GM12878 (cell line): ENCODE measurements at regions not wholly inside any gene's neighbourhood (a gene's known extent, or its start where the extent isn't known, plus 50 kb on each side); places are given as distances from the start of the nearest gene placed in this dataset.

Source experiments
- ATAC-seq: fragments of 200-7000 bp; cut with Tn5 transposase; 3 replicates; pipeline ENCODE4 v1.9.1; 2020; ENCODE audit warnings: mild to moderate bottlenecking, moderate library complexity
- BruUV-seq: library from RNA; stranded (reverse); fragments of 400-500 nt; replicated peaks from 2 replicates; lab custom pipeline; 2021; lab: Mats Ljungman, UMichigan
- CTCF ChIA-PET: fragments of 300-600 bp; sonication (Branson Sonifier 250); formaldehyde crosslinking; extraction: SDS; loops from one replicate; lab custom pipeline; 2021; ENCODE audit warnings: inconsistent platforms; lab: Yijun Ruan, JAX
- POLR2A ChIA-PET: fragments of 350-600 bp; formaldehyde crosslinking; extraction: SDS; loops from one replicate; lab custom pipeline; 2021; ENCODE audit warnings: inconsistent platforms; lab: Charles Lee
- RAD21 ChIA-PET: fragments of 300-600 bp; sonication (Branson Sonifier 250); formaldehyde crosslinking; loops from one replicate; lab custom pipeline; 2023; ENCODE audit warnings: antibody characterized with exemption; ENCODE audit not compliant: unreplicated experiment; lab: Charles Lee
- SMC1A ChIA-PET: fragments of 300-600 bp; sonication (Branson Sonifier 250); formaldehyde crosslinking; loops from one replicate; lab custom pipeline; 2023; ENCODE audit not compliant: unreplicated experiment, uncharacterized antibody; lab: Charles Lee
- DNase-seq: peaks from one replicate; pipeline ENCODE4 v3.0.0-alpha.2; 2011; ENCODE audit warnings: low read depth, low spot score
- FAIRE-seq: peaks from 3 replicates; lab custom pipeline; 2011; peaks lifted over from hg19 to GRCh38; lab: Jason Lieb, UNC
- H2AFZ ChIP-seq: 2 replicates; pipeline ENCODE4 v1.6.0; 2011; ENCODE audit warnings: low read depth, low read length, control low read depth; ENCODE audit not compliant: control insufficient read depth
- H3K27ac ChIP-seq: 2 replicates; pipeline ENCODE4 v1.5.1; 2011; ENCODE audit warnings: control low read depth; ENCODE audit not compliant: control insufficient read depth, insufficient read depth
- H3K27me3 ChIP-seq, 2 experiments: replicated peaks in 1 of 2; 2 replicates each; pipeline versions ENCODE4 v1.6.0 to v1.6.1; 2011; ENCODE audit warnings: low read length in 1 of 2; ENCODE audit not compliant: control insufficient read depth in 2 of 2, insufficient read depth in 2 of 2
- H3K36me3 ChIP-seq, 2 experiments: 2 replicates each; pipeline ENCODE4 v1.5.1; 2011; ENCODE audit warnings: low read length in 1 of 2; ENCODE audit not compliant: control insufficient read depth in 2 of 2, insufficient read depth in 2 of 2
- H3K4me1 ChIP-seq: 2 replicates; pipeline ENCODE4 v1.6.1; 2011; ENCODE audit warnings: mild to moderate bottlenecking, low read length, moderate library complexity, mixed read lengths; ENCODE audit not compliant: control insufficient read depth, insufficient read depth
- H3K4me2 ChIP-seq: 2 replicates; pipeline ENCODE4 v1.6.0; 2011; ENCODE audit warnings: control low read depth; ENCODE audit not compliant: control insufficient read depth, insufficient read depth
- H3K4me3 ChIP-seq: fragments of 200-600 bp; sonication (generic); 2 replicates; pipeline ENCODE4 v1.5.1; 2016
- H3K79me2 ChIP-seq: 2 replicates; pipeline ENCODE4 v1.6.0; 2011; ENCODE audit warnings: low read length; ENCODE audit not compliant: control insufficient read depth, insufficient read depth
- H3K9ac ChIP-seq: 2 replicates; pipeline ENCODE4 v1.8.0; 2011; ENCODE audit warnings: low read length, control low read depth, mixed read lengths; ENCODE audit not compliant: control insufficient read depth, insufficient read depth
- H3K9me3 ChIP-seq: replicated peaks from 3 replicates; pipeline ENCODE4 v1.5.1; 2011; ENCODE audit warnings: mild to moderate bottlenecking, low read length; ENCODE audit not compliant: control insufficient read depth, insufficient read depth
- H4K20me1 ChIP-seq: 2 replicates; pipeline ENCODE4 v1.6.0; 2011; ENCODE audit not compliant: control insufficient read depth, insufficient read depth
- ATF2 ChIP-seq: IDR thresholded peaks from 2 replicates; pipeline ENCODE4 v1.6.1; 2012; ENCODE audit warnings: low read length, inconsistent platforms
- BCLAF1 ChIP-seq: fragments of 450-650 bp; IDR thresholded peaks from 2 replicates; pipeline ENCODE4 v1.6.1; 2017; ENCODE audit warnings: antibody characterized with exemption, mild to moderate bottlenecking, moderate library complexity
- CBX5 ChIP-seq: sonication (generic); IDR thresholded peaks from 2 replicates; pipeline ENCODE4 v1.6.1; 2016; ENCODE audit warnings: low read depth, moderate library complexity, mild to moderate bottlenecking, inconsistent platforms
- DPF2 ChIP-seq: fragments of 450-650 bp; IDR thresholded peaks from 2 replicates; pipeline ENCODE4 v1.6.1; 2017; ENCODE audit warnings: mild to moderate bottlenecking
- LARP7 ChIP-seq: fragments of 450-650 bp; IDR thresholded peaks from 2 replicates; pipeline ENCODE4 v1.6.1; 2017; ENCODE audit warnings: mild to moderate bottlenecking
- NRF1 ChIP-seq: conservative IDR thresholded peaks from 2 replicates; pipeline ENCODE4 v1.6.1; 2011; ENCODE audit warnings: mild to moderate bottlenecking, low read depth, low read length, improper control_type of control experiment
- ZSCAN29 ChIP-seq: fragments of 450-650 bp; IDR thresholded peaks from 2 replicates; pipeline ENCODE4 v1.6.1; 2017; ENCODE audit warnings: mild to moderate bottlenecking, moderate library complexity
- WGBS: methylation state at CpG from one replicate; pipeline ENCODE4 v1.1.6; 2016; ENCODE audit warnings: low lambda C conversion rate; ENCODE audit not compliant: insufficient replicate concordance, insufficient coverage; ENCODE audit errors: missing lambda C conversion rate; 5-methylcytosine and 5-hydroxymethylcytosine counted together
- in situ Hi-C: fragments of 300-500 bp; cut with MboI; formaldehyde crosslinking; loops from 9 replicates; pipeline ENCODE4 v1.14.3; 2018; ENCODE audit warnings: mixed read lengths
- intact Hi-C: fragments of 100-400 bp; cut with micrococcal nuclease; formaldehyde crosslinking; loops from one replicate; pipeline ENCODE4 v1.14.2; 2022; ENCODE audit not compliant: unreplicated experiment

GRCh38 chr10:32180390-32181280 lies 124.4 kb upstream of the KIF5B start:
- DNase-seq (no peak), ATAC-seq (no peak), FAIRE-seq (no peak)
- Histone ChIP-seq H3K4me3 (no peak overlapping the region), H4K20me1 (no peaks in the 10 kb centered on the region), H3K27ac (no peak overlapping the region), H3K4me2 (no peak overlapping the region), H3K9ac (no peak overlapping the region), H3K4me1 (no peaks in the 10 kb centered on the region), H3K36me3 (no peaks in the 10 kb centered on the region), H3K79me2 (no peaks in the 10 kb centered on the region), H3K9me3 (no peaks in the 10 kb centered on the region), H3K27me3 (no peaks in the 10 kb centered on the region), H2AFZ (no peak overlapping the region)
- SMC1A ChIA-PET, result interaction anchor here (1.1 kb wide), 1 partner anchor 10 kb away, joined by 3 read pairs; no protein-coding TSS in a partner anchor
- 74% methylated on average over 18 of the region's 18 CpGs for WGBS
- intact Hi-C loops, result no loop called here
- no TSS peak for BruUV-seq
- RAD21 ChIA-PET, result no interaction called here
- POLR2A ChIA-PET, result no interaction called here
- CTCF ChIA-PET, result no interaction called here
- in situ Hi-C loops, result no loop called here
- TF ChIP-seq ATF2 (no peak), ZSCAN29 (no peak), CBX5 (no peak), DPF2 (no peak), BCLAF1 (no peak), LARP7 (no peak), NRF1 (no peak)
